ENCODE measurements at regions not wholly inside any gene's neighbourhood (a gene's known extent, or its start where the extent isn't known, plus 50 kb on each side); places are given as distances from the start of the nearest gene placed in this dataset.

GRCh38 chr4:126238013-126238412, 923.3 kb downstream of the FAT4 start:
- TF ChIP-seq CREB1 (CRISPR knock-in tag; IDR thresholded peaks at IDR 0.05) (no peak), CTCF (IDR thresholded peaks at IDR 0.05) (no peak), E2F4 (CRISPR knock-in tag; IDR thresholded peaks at IDR 0.05; ENCODE audit: borderline replicate concordance, low read depth) (no peak), CDX4 (CRISPR knock-in tag; IDR thresholded peaks at IDR 0.05; ENCODE audit: borderline replicate concordance) (no peak), ATF1 (CRISPR knock-in tag; IDR thresholded peaks at IDR 0.05) (no peak), ZNF121 (CRISPR knock-in tag; IDR thresholded peaks at IDR 0.05) (no peak), E2F5 (CRISPR knock-in tag; IDR thresholded peaks at IDR 0.05) (no peak), PREB (CRISPR knock-in tag; IDR thresholded peaks at IDR 0.05; ENCODE audit: borderline replicate concordance) (no peak), ZNF232 (CRISPR knock-in tag; IDR thresholded peaks at IDR 0.05) (no peak), MAX (CRISPR knock-in tag; IDR thresholded peaks at IDR 0.05) (no peak)
